ENCODE measurements at regions not wholly inside any gene's neighbourhood (a gene's known extent, or its start where the extent isn't known, plus 50 kb on each side); places are given as distances from the start of the nearest gene placed in this dataset.
A peak's percentile ranks its signal among the peaks of the same experiment; 100 is the strongest.

DNA sequence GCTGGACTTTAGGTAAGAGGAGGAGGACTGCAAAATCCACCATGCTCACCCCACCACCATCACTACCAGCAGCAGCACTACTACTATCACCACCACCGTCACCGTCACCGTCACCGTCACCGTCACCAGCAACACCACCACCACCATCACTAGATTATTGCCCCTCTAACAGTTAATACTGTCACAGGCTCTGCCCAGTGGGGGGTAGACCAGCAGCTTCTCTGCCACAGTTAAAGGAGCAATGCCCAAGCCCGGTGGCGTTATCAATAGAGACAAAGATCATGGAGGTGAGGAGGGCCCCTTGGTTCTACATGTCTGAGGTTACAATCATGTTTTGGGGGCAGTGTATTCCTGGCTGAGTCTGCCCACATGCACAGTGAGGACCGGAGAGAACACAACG, 184.4 kb upstream of the DYNLRB2 start:
- no peaks in the 10 kb centered on the region for H3K36me3 Mint-ChIP-seq (ENCODE audit: insufficient read depth, unreplicated experiment)
- intact Hi-C loops (cut with micrococcal nuclease) = no loop called here
- H3K27ac Mint-ChIP-seq (ENCODE audit: low read depth, unreplicated experiment) = no peak overlapping the region
- BruUV-seq (replicated peaks) = no TSS peak
- H3K27me3 Mint-ChIP-seq (ENCODE audit: insufficient read depth, unreplicated experiment) = no peaks in the 10 kb centered on the region
- DNase-seq (ENCODE audit: unreplicated experiment) = no peak
- ChIA-PET CTCF (no interaction called here), POLR2A (no interaction called here)
- H3K4me3 Mint-ChIP-seq (ENCODE audit: unreplicated experiment) = no peak overlapping the region
- H3K9me3 Mint-ChIP-seq (ENCODE audit: unreplicated experiment) = no peaks in the 10 kb centered on the region
- no peak for TF ChIP-seq CTCF (IDR thresholded peaks at IDR 0.05; ENCODE audit: unreplicated experiment)
- no peaks in the 10 kb centered on the region for H3K4me1 Mint-ChIP-seq (ENCODE audit: insufficient read depth, unreplicated experiment)

GRCh38 chr16:80355335-80355734, 185.5 kb upstream of the DYNLRB2 start:
- intact Hi-C loops (cut with micrococcal nuclease) = no loop called here
- Mint-ChIP-seq H3K27ac (ENCODE audit: low read depth, unreplicated experiment) (no peak overlapping the region), H3K27me3 (ENCODE audit: insufficient read depth, unreplicated experiment) (no peaks in the 10 kb centered on the region), H3K9me3 (ENCODE audit: unreplicated experiment) (no peaks in the 10 kb centered on the region), H3K4me3 (ENCODE audit: unreplicated experiment) (no peak overlapping the region), H3K36me3 (ENCODE audit: insufficient read depth, unreplicated experiment) (no peaks in the 10 kb centered on the region), H3K4me1 (ENCODE audit: insufficient read depth, unreplicated experiment) (no peaks in the 10 kb centered on the region)
- POLR2A ChIA-PET = no interaction called here
- CTCF ChIA-PET = interaction anchor here (0.7 kb wide), 1 partner anchor 27 kb away, joined by 6 read pairs; no protein-coding TSS in a partner anchor
- no peak for DNase-seq (ENCODE audit: unreplicated experiment)
- BruUV-seq (replicated peaks) = no TSS peak
- no peak for TF ChIP-seq CTCF (IDR thresholded peaks at IDR 0.05; ENCODE audit: unreplicated experiment)

DNA sequence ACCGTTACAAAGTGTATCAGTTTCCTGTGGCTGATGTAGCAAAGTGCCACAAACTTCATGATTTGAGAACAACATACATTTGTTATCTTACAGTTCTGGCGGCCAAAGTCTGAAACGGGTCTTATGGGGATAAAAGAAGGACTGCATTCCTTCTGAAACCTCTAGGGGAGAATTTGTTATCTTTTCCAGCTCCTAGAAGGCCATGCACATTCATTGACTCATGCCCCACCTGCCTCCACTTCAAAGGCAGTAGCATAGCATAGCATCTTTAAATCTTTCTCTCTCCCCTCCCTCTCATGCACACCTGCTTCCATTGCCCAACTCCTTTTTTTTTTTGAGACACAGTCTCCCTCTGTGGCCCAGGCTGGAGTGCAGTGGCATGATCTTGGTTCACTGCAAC, 190.7 kb upstream of the DYNLRB2 start:
- H3K36me3 Mint-ChIP-seq (ENCODE audit: insufficient read depth, unreplicated experiment) = no peaks in the 10 kb centered on the region
- H3K27ac Mint-ChIP-seq (ENCODE audit: low read depth, unreplicated experiment) = no peak overlapping the region
- H3K4me1 Mint-ChIP-seq (ENCODE audit: insufficient read depth, unreplicated experiment) = peaks cover 10% of the 10 kb centered on the region
- no peaks in the 10 kb centered on the region for H3K9me3 Mint-ChIP-seq (ENCODE audit: unreplicated experiment)
- no peak for TF ChIP-seq CTCF (IDR thresholded peaks at IDR 0.05; ENCODE audit: unreplicated experiment)
- no peak for DNase-seq (ENCODE audit: unreplicated experiment)
- ChIA-PET CTCF (interaction anchor here (0.7 kb wide), 1 partner anchor 97 kb away, joined by 3 read pairs; no protein-coding TSS in a partner anchor), POLR2A (interaction anchor here (0.6 kb wide), 1 partner anchor 1348 kb away, joined by 3 read pairs; no protein-coding TSS in a partner anchor)
- intact Hi-C loops (cut with micrococcal nuclease) = no loop called here
- no peak overlapping the region for H3K4me3 Mint-ChIP-seq (ENCODE audit: unreplicated experiment)
- BruUV-seq (replicated peaks) = no TSS peak
- no peaks in the 10 kb centered on the region for H3K27me3 Mint-ChIP-seq (ENCODE audit: insufficient read depth, unreplicated experiment)

GRCh38 chr16:80347900-80348299, 192.9 kb upstream of the DYNLRB2 start:
- ChIA-PET POLR2A (no interaction called here), CTCF (no interaction called here)
- Mint-ChIP-seq H3K4me3 (ENCODE audit: unreplicated experiment) (no peak overlapping the region), H3K9me3 (ENCODE audit: unreplicated experiment) (no peaks in the 10 kb centered on the region), H3K27me3 (ENCODE audit: insufficient read depth, unreplicated experiment) (no peaks in the 10 kb centered on the region), H3K4me1 (ENCODE audit: insufficient read depth, unreplicated experiment) (peaks cover 10% of the 10 kb centered on the region), H3K36me3 (ENCODE audit: insufficient read depth, unreplicated experiment) (no peaks in the 10 kb centered on the region), H3K27ac (ENCODE audit: low read depth, unreplicated experiment) (no peak overlapping the region)
- no peak for TF ChIP-seq CTCF (IDR thresholded peaks at IDR 0.05; ENCODE audit: unreplicated experiment)
- intact Hi-C loops (cut with micrococcal nuclease) = no loop called here
- BruUV-seq (replicated peaks) = no TSS peak
- peak; percentile 39 for DNase-seq (ENCODE audit: unreplicated experiment)

Data from MCF 10A (cell line).